ENCODE measurements at regions not wholly inside any gene's neighbourhood (a gene's known extent, or its start where the extent isn't known, plus 50 kb on each side); places are given as distances from the start of the nearest gene placed in this dataset.
"Not testable (repeated sequence)": the region's sequence is repeated elsewhere in the genome, so short reads cannot be mapped to it uniquely, and the experiment has no call there.

DNA sequence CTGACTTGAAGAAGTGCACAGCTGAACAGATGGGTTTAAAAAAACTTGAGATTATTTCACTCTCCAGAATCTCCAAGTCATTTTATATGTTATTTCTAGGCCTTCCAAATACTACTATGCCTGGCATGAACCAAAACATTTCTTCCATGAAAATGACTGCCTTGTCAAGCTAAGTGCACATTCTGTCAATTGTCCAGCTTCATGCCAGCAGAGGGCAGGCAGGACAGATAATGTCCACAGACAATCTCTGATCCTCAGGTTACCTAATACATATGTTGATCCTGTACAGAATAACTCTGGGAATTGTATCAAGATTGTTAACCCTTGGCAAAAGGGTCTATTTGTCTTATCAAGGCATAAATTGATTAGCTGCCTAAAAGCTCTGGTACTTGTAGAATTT is 229.5 kb downstream of the AASDHPPT start:
- Histone ChIP-seq H3K79me2 (ENCODE audit: insufficient read depth, low read length) (no peaks in the 10 kb centered on the region), H3K4me3 (ENCODE audit: insufficient read depth, low read length) (no peak overlapping the region), H3K27me3 (ENCODE audit: insufficient read depth, low read length) (no peaks in the 10 kb centered on the region), H4K20me1 (ENCODE audit: insufficient read depth, low read length) (no peaks in the 10 kb centered on the region), H3K36me3 (ENCODE audit: insufficient read depth, low read length) (no peaks in the 10 kb centered on the region), H3K9me3 (ENCODE audit: low read depth, low read length) (no peaks in the 10 kb centered on the region), H3K4me2 (ENCODE audit: insufficient read depth, low read length) (no peak overlapping the region), H3K4me1 (ENCODE audit: insufficient read depth, low read length) (no peaks in the 10 kb centered on the region), H3K27ac (ENCODE audit: low read depth, low read length) (no peak overlapping the region), H2AFZ (ENCODE audit: low read length) (no peak overlapping the region)
- TF ChIP-seq, protein P1, sequence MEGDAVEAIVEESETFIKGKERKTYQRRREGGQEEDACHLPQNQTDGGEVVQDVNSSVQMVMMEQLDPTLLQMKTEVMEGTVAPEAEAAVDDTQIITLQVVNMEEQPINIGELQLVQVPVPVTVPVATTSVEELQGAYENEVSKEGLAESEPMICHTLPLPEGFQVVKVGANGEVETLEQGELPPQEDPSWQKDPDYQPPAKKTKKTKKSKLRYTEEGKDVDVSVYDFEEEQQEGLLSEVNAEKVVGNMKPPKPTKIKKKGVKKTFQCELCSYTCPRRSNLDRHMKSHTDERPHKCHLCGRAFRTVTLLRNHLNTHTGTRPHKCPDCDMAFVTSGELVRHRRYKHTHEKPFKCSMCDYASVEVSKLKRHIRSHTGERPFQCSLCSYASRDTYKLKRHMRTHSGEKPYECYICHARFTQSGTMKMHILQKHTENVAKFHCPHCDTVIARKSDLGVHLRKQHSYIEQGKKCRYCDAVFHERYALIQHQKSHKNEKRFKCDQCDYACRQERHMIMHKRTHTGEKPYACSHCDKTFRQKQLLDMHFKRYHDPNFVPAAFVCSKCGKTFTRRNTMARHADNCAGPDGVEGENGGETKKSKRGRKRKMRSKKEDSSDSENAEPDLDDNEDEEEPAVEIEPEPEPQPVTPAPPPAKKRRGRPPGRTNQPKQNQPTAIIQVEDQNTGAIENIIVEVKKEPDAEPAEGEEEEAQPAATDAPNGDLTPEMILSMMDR (IDR thresholded peaks at IDR 0.05; ENCODE audit: extremely low read depth, low read depth, low read length) = peak; percentile 19
- DNase-seq (ENCODE audit: insufficient read length, low spot score, missing footprints) = no peak

DNA sequence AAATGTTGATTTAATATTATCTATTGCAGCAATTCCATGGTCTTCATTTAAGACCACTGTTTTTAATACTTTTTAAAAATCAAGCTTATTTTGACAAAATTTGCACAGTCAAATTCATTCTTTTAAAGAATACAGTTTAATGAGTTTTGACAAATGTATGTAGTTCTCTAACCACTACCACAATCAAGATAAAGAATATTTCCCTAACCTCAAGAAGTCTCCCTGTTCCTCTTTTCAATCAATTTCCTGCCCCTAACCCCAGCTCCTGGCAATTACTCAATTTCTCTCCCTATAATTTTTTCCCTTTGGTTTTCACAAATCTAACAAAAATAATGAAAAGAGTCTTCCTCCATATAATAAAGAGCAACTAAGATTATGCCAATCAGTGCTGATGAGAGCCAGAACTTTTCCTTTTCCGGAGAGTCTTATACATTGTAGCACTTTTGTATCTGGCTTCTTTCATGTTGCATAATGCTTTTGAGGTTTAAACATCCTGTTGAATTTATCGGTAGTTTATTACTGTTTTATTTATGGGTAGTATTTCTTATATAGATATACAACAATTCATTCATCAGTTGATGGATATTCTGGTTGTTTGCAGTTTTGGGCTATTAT is 231.7 kb downstream of the AASDHPPT start:
- H3K36me3 ChIP-seq (ENCODE audit: insufficient read depth, low read length) = no peaks in the 10 kb centered on the region
- no peak for DNase-seq (ENCODE audit: insufficient read length, low spot score, missing footprints)
- no peak overlapping the region for H3K27ac ChIP-seq (ENCODE audit: low read depth, low read length)
- H3K4me3 ChIP-seq (ENCODE audit: insufficient read depth, low read length) = no peak overlapping the region
- H3K9me3 ChIP-seq (ENCODE audit: low read depth, low read length) = no peaks in the 10 kb centered on the region
- no peaks in the 10 kb centered on the region for H3K79me2 ChIP-seq (ENCODE audit: insufficient read depth, low read length)
- H3K4me2 ChIP-seq (ENCODE audit: insufficient read depth, low read length) = no peak overlapping the region
- H2AFZ ChIP-seq (ENCODE audit: low read length) = no peak overlapping the region
- H3K27me3 ChIP-seq (ENCODE audit: insufficient read depth, low read length) = no peaks in the 10 kb centered on the region
- no peaks in the 10 kb centered on the region for H4K20me1 ChIP-seq (ENCODE audit: insufficient read depth, low read length)
- TF ChIP-seq, protein P1 (IDR thresholded peaks at IDR 0.05; ENCODE audit: extremely low read depth, low read depth, low read length) = no peak
- no peaks in the 10 kb centered on the region for H3K4me1 ChIP-seq (ENCODE audit: insufficient read depth, low read length)

DNA sequence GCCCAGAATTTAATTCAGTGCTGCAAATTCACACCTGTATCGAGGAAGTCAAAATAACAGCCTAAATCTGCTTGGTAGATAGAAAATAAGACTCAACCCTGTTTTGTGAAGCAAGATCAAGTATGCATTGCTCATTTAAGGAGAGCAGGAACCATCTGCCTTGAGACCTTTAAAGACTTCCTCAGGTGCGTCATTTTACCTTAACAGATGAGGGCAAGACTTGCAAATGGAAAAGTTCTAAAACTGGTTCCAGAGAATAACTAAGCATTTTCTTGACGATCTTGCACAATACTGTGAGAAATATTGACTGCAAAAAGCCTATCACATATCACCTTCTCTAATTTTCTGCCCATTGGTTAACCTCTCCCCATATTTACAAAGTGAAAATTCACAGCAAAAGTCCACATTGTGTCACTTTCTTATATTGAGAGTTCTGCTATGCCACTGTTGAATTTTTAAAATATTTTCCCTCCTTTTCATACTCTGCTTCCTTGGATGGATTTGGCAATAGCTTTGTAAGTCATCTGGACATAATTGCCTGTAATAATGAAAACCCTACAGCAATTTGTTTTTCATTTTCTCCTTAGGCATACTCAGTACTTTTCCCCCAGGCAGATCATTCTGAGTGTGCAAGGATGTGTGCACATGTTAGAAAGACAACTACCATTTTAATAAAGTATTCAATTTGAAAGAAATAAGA is 234.2 kb downstream of the AASDHPPT start:
- Histone ChIP-seq H3K4me3 (ENCODE audit: insufficient read depth, low read length) (no peak overlapping the region), H3K9me3 (ENCODE audit: low read depth, low read length) (no peaks in the 10 kb centered on the region), H3K4me1 (ENCODE audit: insufficient read depth, low read length) (no peaks in the 10 kb centered on the region), H2AFZ (ENCODE audit: low read length) (no peak overlapping the region), H3K27me3 (ENCODE audit: insufficient read depth, low read length) (no peaks in the 10 kb centered on the region), H3K27ac (ENCODE audit: low read depth, low read length) (no peak overlapping the region), H4K20me1 (ENCODE audit: insufficient read depth, low read length) (no peaks in the 10 kb centered on the region), H3K36me3 (ENCODE audit: insufficient read depth, low read length) (no peaks in the 10 kb centered on the region), H3K4me2 (ENCODE audit: insufficient read depth, low read length) (no peak overlapping the region), H3K79me2 (ENCODE audit: insufficient read depth, low read length) (no peaks in the 10 kb centered on the region)
- no peak for DNase-seq (ENCODE audit: insufficient read length, low spot score, missing footprints)
- TF ChIP-seq, protein P1 (IDR thresholded peaks at IDR 0.05; ENCODE audit: extremely low read depth, low read depth, low read length) = no peak

DNA sequence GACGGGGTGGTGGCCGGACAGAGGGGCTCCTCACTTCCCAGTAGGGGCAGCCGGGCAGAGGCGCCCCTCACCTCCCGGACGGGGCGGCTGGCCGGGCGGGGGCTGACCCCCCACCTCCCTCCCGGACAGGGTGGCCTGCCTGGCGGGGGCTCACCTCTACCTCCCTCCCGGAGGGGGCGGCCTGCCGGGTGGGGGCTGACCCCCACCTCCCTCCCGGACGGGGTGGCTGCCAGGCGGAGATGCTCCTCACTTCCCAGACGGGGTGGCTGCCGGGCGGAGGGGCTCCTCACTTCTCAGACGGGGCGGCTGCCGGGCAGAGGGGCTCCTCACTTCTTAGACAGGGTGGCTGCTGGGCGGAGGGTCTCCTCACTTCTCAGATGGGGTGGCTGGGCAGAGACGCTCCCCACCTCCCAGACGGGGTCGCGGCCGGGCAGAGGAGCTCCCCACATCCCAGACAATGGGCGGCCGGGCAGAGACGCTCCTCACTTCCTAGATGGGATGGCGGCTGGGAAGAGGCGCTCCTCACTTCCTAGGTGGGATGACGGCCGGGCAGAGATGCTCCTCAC is 239.8 kb downstream of the AASDHPPT start:
- H2AFZ ChIP-seq (ENCODE audit: low read length); H4K20me1 ChIP-seq (ENCODE audit: insufficient read depth, low read length); H3K9me3 ChIP-seq (ENCODE audit: low read depth, low read length); H3K4me1 ChIP-seq (ENCODE audit: insufficient read depth, low read length); H3K79me2 ChIP-seq (ENCODE audit: insufficient read depth, low read length); DNase-seq (ENCODE audit: insufficient read length, low spot score, missing footprints); H3K27me3 ChIP-seq (ENCODE audit: insufficient read depth, low read length); H3K36me3 ChIP-seq (ENCODE audit: insufficient read depth, low read length); H3K4me2 ChIP-seq (ENCODE audit: insufficient read depth, low read length); H3K27ac ChIP-seq (ENCODE audit: low read depth, low read length); H3K4me3 ChIP-seq (ENCODE audit: insufficient read depth, low read length): not testable (repeated sequence)

Data from osteoblast (primary cell).